AG09309 (cell line): ENCODE measurements at regions not wholly inside any gene's neighbourhood (a gene's known extent, or its start where the extent isn't known, plus 50 kb on each side); places are given as distances from the start of the nearest gene placed in this dataset.

Experiments
- DNase-seq: peaks from one replicate; pipeline ENCODE4 v3.0.0-alpha.2; 2010; ENCODE audit warnings: low read depth
- H3K4me3 ChIP-seq: 2 replicates; pipeline ENCODE4 v1.5.1; 2011; ENCODE audit warnings: mild to moderate bottlenecking, low read depth, low read length, moderate library complexity; ENCODE audit not compliant: control insufficient read depth
- TF ChIP-seq, protein P1 (sequence below): IDR thresholded peaks from 2 replicates; pipeline ENCODE4 v1.5.1; 2011; ENCODE audit warnings: mild to moderate bottlenecking, low read depth, low read length, inconsistent platforms; ENCODE audit not compliant: insufficient read depth, control insufficient read depth; ENCODE audit errors: missing control alignments

DNA sequence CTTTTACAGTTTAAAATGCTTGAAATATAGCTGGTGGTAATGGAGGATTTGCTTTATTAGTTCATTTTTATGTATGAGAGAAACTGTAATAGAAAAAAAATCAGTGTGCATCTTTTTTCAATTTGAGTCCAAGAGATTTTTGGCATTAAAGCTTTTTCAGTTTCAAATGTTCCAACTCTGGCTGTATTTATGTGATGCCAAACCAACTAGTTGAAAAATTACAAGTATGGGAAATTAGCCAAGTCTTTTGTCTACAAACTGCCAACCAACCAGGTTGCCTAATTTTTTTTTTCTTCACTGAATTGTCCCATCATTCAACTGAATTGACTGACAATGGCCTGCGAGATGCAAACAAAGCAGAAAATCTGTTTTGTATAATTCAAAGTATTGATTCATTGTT lies 95.7 kb downstream of the ICOS start:
- TF ChIP-seq, protein P1, sequence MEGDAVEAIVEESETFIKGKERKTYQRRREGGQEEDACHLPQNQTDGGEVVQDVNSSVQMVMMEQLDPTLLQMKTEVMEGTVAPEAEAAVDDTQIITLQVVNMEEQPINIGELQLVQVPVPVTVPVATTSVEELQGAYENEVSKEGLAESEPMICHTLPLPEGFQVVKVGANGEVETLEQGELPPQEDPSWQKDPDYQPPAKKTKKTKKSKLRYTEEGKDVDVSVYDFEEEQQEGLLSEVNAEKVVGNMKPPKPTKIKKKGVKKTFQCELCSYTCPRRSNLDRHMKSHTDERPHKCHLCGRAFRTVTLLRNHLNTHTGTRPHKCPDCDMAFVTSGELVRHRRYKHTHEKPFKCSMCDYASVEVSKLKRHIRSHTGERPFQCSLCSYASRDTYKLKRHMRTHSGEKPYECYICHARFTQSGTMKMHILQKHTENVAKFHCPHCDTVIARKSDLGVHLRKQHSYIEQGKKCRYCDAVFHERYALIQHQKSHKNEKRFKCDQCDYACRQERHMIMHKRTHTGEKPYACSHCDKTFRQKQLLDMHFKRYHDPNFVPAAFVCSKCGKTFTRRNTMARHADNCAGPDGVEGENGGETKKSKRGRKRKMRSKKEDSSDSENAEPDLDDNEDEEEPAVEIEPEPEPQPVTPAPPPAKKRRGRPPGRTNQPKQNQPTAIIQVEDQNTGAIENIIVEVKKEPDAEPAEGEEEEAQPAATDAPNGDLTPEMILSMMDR: no peak
- no peak for DNase-seq
- H3K4me3 ChIP-seq: no peak overlapping the region

DNA sequence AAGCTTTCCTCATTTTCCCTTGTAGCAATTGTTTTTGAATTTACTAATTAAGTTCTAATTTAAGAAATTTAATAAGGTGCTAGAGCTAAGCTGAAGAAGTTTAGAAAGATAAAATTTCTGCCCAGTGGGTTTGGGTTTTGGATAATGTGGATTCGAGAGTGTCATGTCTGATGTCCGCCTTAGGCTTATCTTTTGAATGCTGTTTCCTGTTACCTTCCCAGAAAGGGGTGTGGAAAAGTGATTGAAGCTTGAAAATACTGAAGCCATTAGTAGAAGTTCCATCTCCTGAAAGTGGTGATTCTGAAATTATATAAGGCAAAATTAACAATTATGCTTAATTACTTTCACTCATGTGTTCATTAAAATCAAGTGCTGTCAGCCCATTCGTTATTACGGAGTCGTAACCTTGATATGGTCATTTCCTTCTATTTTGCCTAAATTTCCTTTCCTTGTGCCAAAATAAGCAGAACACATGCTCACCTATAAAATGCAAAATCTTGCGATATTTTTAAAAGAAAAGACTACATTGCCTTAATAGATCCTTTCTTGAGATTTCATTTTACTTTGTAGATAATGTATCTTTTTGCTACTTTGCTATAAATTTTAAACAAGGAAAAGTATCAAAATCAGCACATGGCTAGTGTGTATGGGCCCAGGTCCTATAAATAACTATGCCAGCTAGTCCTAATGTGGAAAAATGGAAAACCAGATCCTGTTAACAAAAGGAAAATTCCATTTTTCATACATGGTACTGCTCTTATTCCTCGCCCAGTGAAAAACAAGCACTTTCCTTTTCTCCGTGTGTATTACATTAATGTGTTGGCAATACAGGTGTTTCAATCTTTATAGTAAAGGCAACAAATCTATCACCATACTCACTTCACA lies 97.3 kb downstream of the ICOS start:
- no peak overlapping the region for H3K4me3 ChIP-seq
- TF ChIP-seq, protein P1: no peak
- no peak for DNase-seq

GRCh38 chr2:204036706-204037105 lies 100.1 kb downstream of the ICOS start:
- DNase-seq: no peak

GRCh38 chr2:204037286-204037685 lies 100.7 kb downstream of the ICOS start:
- H3K4me3 ChIP-seq: no peak overlapping the region
- TF ChIP-seq, protein P1: no peak
- DNase-seq: no peak

More at GRCh38 chr2:204036706-204037105, 100.1 kb downstream of the ICOS start:
- TF ChIP-seq, protein P1: no peak
- H3K4me3 ChIP-seq: no peak overlapping the region

DNA sequence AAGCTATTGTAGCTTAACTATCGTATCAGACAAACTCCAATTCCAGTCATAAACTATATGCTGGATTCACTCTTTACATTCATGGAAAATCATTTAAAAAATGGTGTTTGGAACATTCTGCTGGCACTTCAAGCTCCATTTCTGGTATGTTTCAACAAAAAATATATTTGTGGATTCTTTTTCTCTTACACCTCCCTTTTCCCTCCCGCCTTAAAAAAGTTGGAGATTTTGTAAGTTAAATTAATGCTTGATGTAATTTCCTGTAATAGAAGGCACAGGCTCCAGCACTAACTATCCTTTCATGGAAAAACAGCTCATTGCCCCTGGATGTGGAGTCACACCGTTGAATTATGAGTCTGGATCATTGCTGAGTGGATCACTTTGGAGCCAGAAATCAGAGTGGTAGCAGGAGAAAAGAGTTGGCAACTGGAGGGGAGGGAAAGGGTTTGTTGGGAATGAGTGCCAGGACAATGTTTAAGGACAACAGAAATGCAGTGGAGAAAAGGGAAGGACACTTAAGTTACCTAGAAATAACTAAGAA lies 102.8 kb downstream of the ICOS start:
- H3K4me3 ChIP-seq: no peak overlapping the region
- TF ChIP-seq, protein P1: no peak

DNA sequence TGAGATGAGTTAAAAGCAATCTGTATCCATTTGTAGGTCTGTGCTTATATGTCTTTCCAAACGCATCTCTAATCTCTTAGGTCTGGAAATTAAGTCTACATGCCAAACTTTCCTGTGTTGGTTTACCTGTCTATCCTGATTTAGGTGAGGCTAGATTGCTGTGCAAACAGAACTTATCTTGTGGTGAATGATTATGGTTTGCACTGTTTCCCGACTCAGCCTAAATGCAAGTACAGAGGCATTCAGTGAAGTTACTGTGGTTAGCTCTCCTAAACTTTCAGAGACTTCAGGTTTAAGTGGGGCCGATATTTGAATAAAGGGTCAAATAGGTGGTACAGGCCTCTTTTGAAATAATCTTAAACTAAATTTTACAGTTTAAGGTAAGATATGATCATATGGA lies 103.5 kb downstream of the ICOS start:
- no peak overlapping the region for H3K4me3 ChIP-seq
- DNase-seq: no peak
- TF ChIP-seq, protein P1: no peak

More for the DNA sequence above, 102.8 kb downstream of the ICOS start:
- no peak for DNase-seq
